GM21447 (cell line): ENCODE measurements at regions not wholly inside any gene's neighbourhood (a gene's known extent, or its start where the extent isn't known, plus 50 kb on each side); places are given as distances from the start of the nearest gene placed in this dataset.
"Not testable (repeated sequence)": the region's sequence is repeated elsewhere in the genome, so short reads cannot be mapped to it uniquely, and the experiment has no call there.

Experiments used
- ATAC-seq: cut with Tn5 transposase; IDR thresholded peaks from one replicate; pipeline ENCODE4 v1.9.1; 2021; ENCODE audit not compliant: unreplicated experiment

DNA sequence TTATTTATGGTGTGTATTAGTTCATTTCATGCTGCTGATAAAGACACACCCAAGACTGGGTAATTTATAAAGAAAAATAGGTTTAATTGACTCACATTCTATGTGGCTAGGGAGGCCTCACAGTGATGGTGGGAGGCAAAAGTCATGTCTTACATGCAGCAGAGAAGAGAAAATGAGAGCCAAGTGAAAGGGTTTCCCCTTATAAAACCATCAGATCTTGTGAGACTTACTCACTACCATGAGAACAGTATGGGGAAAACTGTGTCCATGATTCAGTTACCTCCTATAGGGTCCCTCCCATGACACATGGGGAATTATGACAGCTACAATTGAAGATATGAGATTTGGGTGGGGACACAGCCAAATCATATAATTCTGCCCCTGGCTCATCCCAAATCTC lies 150.0 kb upstream of the AHI1 start:
- no peak for ATAC-seq

GRCh38 chr6:135651964-135652755 lies 154.6 kb upstream of the AHI1 start:
- peak; percentile 98 for ATAC-seq

DNA sequence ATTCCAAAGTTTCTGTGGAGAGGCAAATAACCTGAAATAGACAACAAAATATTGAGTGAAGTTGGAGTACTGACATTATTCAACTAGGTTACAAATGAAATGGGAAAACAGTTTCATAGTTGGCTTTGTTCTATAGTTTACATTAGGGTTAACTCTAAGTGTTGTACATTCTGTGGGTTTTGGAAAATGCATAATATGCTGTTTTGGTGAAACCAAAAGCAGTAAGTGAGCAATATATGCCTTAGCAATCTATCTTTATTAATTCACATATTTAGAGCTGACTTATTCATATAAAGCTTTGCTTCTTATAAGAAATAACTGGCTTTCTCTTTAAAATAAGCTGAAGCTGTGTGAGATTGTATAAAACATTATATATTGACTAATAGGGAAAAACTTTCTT lies 157.5 kb upstream of the AHI1 start:
- ATAC-seq, result no peak

DNA sequence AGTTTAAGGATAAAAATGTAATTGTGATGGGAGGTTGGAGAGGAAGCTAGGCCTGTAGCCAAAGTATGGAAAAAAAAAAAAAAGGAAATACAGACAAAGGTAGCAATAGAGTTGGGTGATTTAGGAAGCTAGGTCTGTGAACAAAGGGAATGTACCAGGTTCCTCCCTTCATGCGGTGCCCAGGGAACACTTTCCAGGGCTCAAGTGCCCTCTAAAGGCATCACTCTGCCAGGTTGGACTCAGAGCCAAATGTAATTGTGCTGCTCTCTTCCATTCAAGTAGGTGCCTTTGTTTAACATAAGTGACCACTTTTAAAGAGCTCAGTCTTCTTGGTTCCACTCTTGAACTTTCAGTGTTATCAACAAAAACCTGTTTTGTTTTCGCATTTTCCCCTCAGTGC lies 159.7 kb upstream of the AHI1 start:
- ATAC-seq, result no peak

DNA sequence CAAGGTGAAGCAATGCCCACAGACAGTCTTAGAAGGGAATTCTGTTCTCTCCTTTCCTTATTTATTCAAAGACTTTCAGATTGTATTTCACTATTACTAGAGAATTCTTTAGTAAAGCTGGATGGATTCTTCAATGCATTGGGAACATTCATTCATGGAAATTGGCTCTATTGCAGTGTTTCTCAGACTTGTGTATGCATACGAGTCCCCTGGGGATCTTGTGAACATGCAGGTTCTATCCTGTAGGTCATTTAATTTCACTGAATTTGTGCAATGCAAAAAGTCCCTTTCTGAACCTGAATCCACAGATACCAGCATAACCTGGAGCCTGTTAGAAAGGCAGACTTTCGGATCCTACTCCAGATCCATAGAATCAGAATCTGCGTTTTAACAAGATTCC lies 160.9 kb upstream of the AHI1 start:
- no peak for ATAC-seq

DNA sequence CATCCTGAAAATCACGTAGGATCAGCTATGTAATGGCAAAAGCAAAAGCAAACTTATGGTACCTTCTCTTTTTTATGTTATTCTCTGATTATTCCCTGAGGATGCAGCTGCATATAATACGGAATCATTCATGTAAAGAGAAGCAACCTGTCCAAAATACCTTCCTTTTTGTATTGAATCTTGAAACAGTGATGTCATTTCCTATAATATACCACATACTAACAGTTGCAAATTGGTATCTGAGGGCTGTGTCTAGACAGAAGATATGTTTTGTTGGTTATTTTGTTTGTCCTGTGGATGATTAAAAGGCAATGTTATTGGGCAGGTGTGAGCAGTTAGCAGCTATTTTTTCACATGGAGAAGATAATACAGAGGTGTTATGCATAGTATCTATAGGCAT lies 161.4 kb upstream of the AHI1 start:
- no peak for ATAC-seq

DNA sequence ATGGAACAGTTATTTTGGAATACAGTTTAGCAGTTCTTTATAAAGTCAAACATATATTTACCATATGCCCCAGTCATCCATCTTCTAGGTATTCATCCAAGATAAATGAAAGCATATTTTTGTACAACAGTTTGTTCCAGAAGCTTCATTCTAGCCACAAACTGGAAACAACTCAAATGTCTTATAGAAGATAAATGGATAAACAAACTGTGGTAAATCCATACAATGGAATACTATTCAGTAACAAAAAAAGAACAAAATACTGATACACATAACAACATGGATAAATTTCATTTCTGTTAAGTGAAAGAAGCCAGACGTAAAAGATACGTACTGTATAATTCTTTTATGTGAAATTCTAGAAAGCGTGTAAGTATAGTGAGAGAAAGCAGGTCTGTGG lies 167.0 kb upstream of the AHI1 start:
- no peak for ATAC-seq

GRCh38 chr6:135665935-135666334 lies 168.4 kb upstream of the AHI1 start:
- no peak for ATAC-seq

GRCh38 chr6:135667691-135668455 lies 170.3 kb upstream of the AHI1 start:
- no peak for ATAC-seq

- ATAC-seq, result no peak
Measured at GRCh38 chr6:135672256-135672655, 174.7 kb upstream of the AHI1 start.

- no peak for ATAC-seq
Measured at GRCh38 chr6:135673501-135674309, 176.2 kb upstream of the AHI1 start.

GRCh38 chr6:135675026-135675425 lies 176.5 kb upstream of the PDE7B start:
- no peak for ATAC-seq

- no peak for ATAC-seq
Measured at GRCh38 chr6:135675862-135676261, 175.6 kb upstream of the PDE7B start.

- no peak for ATAC-seq
Measured at GRCh38 chr6:135680964-135681913, 170.3 kb upstream of the PDE7B start.

DNA sequence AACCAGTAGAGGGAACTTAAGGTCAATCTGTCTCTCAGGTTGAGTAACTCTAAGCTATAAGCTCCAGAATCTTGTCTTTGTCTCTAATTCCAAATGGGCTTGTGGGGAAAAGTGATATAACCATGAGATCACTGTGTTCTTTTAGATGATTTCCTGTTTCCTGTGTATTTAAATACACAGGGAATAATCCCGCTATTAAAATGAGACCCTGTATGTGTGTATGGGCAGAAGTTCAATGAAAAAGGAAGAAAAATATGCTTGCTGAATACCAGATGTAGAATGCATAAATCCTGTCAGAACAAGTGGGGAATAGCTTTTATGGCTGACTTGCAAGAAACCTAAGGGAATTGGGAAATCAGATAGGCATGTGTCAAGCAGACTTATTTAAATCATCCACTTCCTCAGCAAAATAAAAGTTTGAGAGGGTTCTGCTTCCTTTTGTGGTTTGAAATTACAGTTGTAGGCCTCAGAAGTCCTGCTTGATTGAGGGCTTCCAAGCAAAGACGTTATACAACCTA lies 164.7 kb upstream of the PDE7B start:
- no peak for ATAC-seq

- not testable (repeated sequence) for ATAC-seq
Measured at GRCh38 chr6:135688476-135688875, 163.0 kb upstream of the PDE7B start.

DNA sequence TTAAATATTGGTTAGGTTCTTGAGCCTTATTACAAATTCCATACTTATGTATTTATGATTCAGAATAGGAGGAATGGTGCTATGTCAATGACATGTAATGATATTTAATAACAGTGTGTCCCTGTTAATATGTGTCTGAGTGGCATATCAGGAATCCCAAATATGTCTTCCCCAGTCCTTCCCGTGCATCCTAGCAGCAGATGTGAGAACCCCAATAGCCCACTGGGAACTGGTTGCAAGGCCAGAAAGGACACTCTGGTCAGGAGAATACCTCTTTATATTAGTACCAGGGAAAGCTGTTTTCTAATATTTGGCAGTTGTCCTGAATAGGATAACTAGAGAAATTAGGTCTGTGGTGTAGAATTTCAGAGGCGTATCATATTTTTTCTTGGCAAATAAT lies 159.1 kb upstream of the PDE7B start:
- ATAC-seq, result no peak

DNA sequence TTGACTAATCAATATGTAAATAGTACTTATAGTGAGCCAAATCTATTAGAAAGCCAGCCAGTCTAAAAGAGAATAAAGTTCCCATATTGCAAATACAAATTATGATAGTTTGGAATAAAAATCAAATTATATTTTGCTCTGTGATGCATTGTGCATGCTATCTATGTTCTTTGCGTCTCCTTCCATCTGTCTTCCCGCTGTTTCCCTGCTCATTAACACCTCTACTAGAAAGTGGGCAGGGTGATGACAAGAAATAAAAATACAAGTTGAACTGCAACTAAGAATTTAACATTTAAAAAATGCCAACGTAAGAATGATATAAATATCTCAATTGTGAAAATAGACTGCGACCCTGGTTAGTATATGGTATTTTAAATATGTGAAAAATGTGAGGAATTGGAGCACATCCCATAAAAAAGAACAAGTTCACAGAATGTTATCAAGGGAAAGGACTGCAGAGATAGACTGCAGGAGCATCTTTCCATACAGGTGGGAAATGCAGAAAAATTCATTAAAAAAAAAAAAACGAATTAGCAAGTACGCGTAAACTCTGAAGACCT lies 157.6 kb upstream of the PDE7B start:
- ATAC-seq, result no peak

DNA sequence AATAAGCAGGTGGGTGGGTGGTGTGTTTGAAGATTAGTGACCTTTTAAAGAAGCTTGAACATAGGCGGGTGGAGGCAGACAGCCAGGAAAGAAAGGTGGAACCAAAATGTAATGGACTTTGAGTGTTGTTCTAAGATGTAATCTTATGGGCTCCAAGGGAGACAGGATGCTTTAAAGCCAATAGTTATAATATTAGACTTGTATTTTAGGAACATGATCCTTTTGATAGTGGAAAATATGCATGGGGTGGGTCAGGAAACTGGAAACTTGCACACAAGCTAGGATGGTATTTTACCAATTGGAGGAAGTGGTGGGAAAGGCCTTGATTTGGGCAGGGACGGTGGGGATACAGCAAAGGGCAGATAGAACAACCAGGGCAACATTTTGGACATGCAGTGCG lies 151.8 kb upstream of the PDE7B start:
- no peak for ATAC-seq

- ATAC-seq, result no peak
Measured at GRCh38 chr6:135701426-135701825, 150.1 kb upstream of the PDE7B start.
